Esophagus (tissue), 2 donors: ENCODE measurements at regions not wholly inside any gene's neighbourhood (a gene's known extent, or its start where the extent isn't known, plus 50 kb on each side); places are given as distances from the start of the nearest gene placed in this dataset.
"Not testable (repeated sequence)": the region's sequence is repeated elsewhere in the genome, so short reads cannot be mapped to it uniquely, and the experiment has no call there.

Experiments used
- H3K27ac ChIP-seq, 2 donors: one replicate each; pipeline ENCODE4 v1.5.1; 2013; ENCODE audit warnings: low read depth in 2 of 2, mild to moderate bottlenecking in 2 of 2, inconsistent platforms in 1 of 2, low read length in 1 of 2, moderate library complexity in 1 of 2
- H3K27me3 ChIP-seq, 2 donors: one replicate each; pipeline ENCODE4 v1.6.1; 2013; ENCODE audit warnings: low read length in 2 of 2, control low read depth in 1 of 2, mild to moderate bottlenecking in 1 of 2; ENCODE audit not compliant: insufficient read depth in 2 of 2, control insufficient read depth in 1 of 2
- H3K36me3 ChIP-seq, 2 donors: one replicate each; pipeline ENCODE4 v1.6.1; 2013; ENCODE audit warnings: low read length in 1 of 2; ENCODE audit not compliant: control insufficient read depth in 2 of 2, insufficient read depth in 2 of 2
- H3K4me1 ChIP-seq, 2 donors: one replicate each; pipeline ENCODE4 v1.6.1; 2013; ENCODE audit warnings: low read length in 1 of 2; ENCODE audit not compliant: control insufficient read depth in 2 of 2, insufficient read depth in 2 of 2
- H3K4me3 ChIP-seq, 2 donors: one replicate each; pipeline ENCODE4 v1.5.1; 2013; ENCODE audit warnings: low read length in 2 of 2, mild to moderate bottlenecking in 2 of 2, low read depth in 1 of 2, moderate library complexity in 1 of 2
- H3K9me3 ChIP-seq, 2 donors: one replicate each; pipeline ENCODE4 v1.6.1; 2013; ENCODE audit warnings: mild to moderate bottlenecking in 2 of 2, low read depth in 1 of 2, low read length in 1 of 2, moderate library complexity in 1 of 2; ENCODE audit not compliant: control insufficient read depth in 2 of 2, insufficient read depth in 1 of 2
- WGBS, 2 donors: extraction: QIAGEN DNeasy Blood & Tissue Kit; methylation state at CpG; one replicate each; pipeline ENCODE4 v1.1.7; 2013; 5-methylcytosine and 5-hydroxymethylcytosine counted together
- donor health status: healthy with polysubstance abuse.
- donor health status: Bipolar disorder and iron deficiency.

GRCh38 chr14:53847881-53848280, 108.7 kb downstream of the BMP4 start:
- Histone ChIP-seq H3K9me3 (peaks cover 0 to 2% of the 10 kb centered on the region in 2 donors), H3K4me1 (no peaks in the 10 kb centered on the region), H3K27me3 (no peaks in the 10 kb centered on the region), H3K4me3 (no peak overlapping the region), H3K36me3 (no peaks in the 10 kb centered on the region), H3K27ac (no peak overlapping the region)
- 78 to 85% methylated on average over 7 of the region's 7 CpGs for WGBS, 2 donors

- H3K4me1 ChIP-seq: no peaks in the 10 kb centered on the region
- peaks cover 0 to 2% of the 10 kb centered on the region in 2 donors for H3K9me3 ChIP-seq
- 73 to 80% methylated on average over 1 of the region's 1 CpG for WGBS, 2 donors
- H3K36me3 ChIP-seq: no peaks in the 10 kb centered on the region
- H3K27ac ChIP-seq: no peak overlapping the region
- H3K4me3 ChIP-seq: no peak overlapping the region
- no peaks in the 10 kb centered on the region for H3K27me3 ChIP-seq
These were observed 109.6 kb downstream of the BMP4 start for GRCh38 chr14:53847057-53847456.

GRCh38 chr14:53845813-53846693, 110.6 kb downstream of the BMP4 start:
- H3K36me3 ChIP-seq: no peaks in the 10 kb centered on the region
- H3K27me3 ChIP-seq: no peaks in the 10 kb centered on the region
- H3K4me3 ChIP-seq: no peak overlapping the region
- WGBS, 2 donors: 74% methylated on average over 8 of the region's 8 CpGs
- H3K27ac ChIP-seq: no peak overlapping the region
- peaks cover 0 to 2% of the 10 kb centered on the region in 2 donors for H3K9me3 ChIP-seq
- H3K4me1 ChIP-seq: no peaks in the 10 kb centered on the region

GRCh38 chr14:53842938-53843337, 113.7 kb downstream of the BMP4 start:
- no peaks in the 10 kb centered on the region for H3K36me3 ChIP-seq
- no peaks in the 10 kb centered on the region for H3K27me3 ChIP-seq
- no peak overlapping the region for H3K4me3 ChIP-seq
- 49 to 62% methylated on average over 4 of the region's 4 CpGs for WGBS, 2 donors
- no peak overlapping the region for H3K27ac ChIP-seq
- H3K9me3 ChIP-seq: no peaks in the 10 kb centered on the region
- H3K4me1 ChIP-seq: no peaks in the 10 kb centered on the region

- no peaks in the 10 kb centered on the region for H3K4me1 ChIP-seq
- 71 to 84% methylated on average over 3 of the region's 3 CpGs for WGBS, 2 donors
- H3K27ac ChIP-seq: no peak overlapping the region
These were observed 115.2 kb downstream of the BMP4 start for GRCh38 chr14:53841109-53842099.

GRCh38 chr14:53840444-53840843, 116.2 kb downstream of the BMP4 start:
- Histone ChIP-seq H3K9me3 (no peaks in the 10 kb centered on the region), H3K4me1 (no peaks in the 10 kb centered on the region), H3K27ac (no peak overlapping the region), H3K4me3 (no peak overlapping the region), H3K27me3 (no peaks in the 10 kb centered on the region), H3K36me3 (no peaks in the 10 kb centered on the region)
- 59 to 64% methylated on average over 2 of the region's 2 CpGs for WGBS, 2 donors

More at GRCh38 chr14:53841109-53842099, 115.2 kb downstream of the BMP4 start:
- Histone ChIP-seq H3K9me3 (no peaks in the 10 kb centered on the region), H3K36me3 (no peaks in the 10 kb centered on the region), H3K4me3 (no peak overlapping the region), H3K27me3 (no peaks in the 10 kb centered on the region)

- Histone ChIP-seq H3K27ac (no peak overlapping the region), H3K4me1 (no peaks in the 10 kb centered on the region), H3K36me3 (no peaks in the 10 kb centered on the region), H3K27me3 (no peaks in the 10 kb centered on the region), H3K4me3 (no peak overlapping the region), H3K9me3 (no peaks in the 10 kb centered on the region)
- WGBS, 2 donors: 72 to 80% methylated on average over 4 of the region's 4 CpGs
These were observed 118.3 kb downstream of the BMP4 start for GRCh38 chr14:53838374-53838773.

GRCh38 chr14:53837656-53838055, 119.0 kb downstream of the BMP4 start:
- H3K27ac ChIP-seq, H3K36me3 ChIP-seq, H3K27me3 ChIP-seq, H3K4me1 ChIP-seq, H3K9me3 ChIP-seq, H3K4me3 ChIP-seq: not testable (repeated sequence)
- 78 to 81% methylated on average over 2 of the region's 2 CpGs for WGBS, 2 donors

GRCh38 chr14:53836551-53836950, 120.1 kb downstream of the BMP4 start:
- 89 to 93% methylated on average over 2 of the region's 2 CpGs for WGBS, 2 donors
- Histone ChIP-seq H3K36me3 (no peaks in the 10 kb centered on the region), H3K27ac (no peak overlapping the region), H3K9me3 (no peaks in the 10 kb centered on the region), H3K4me3 (no peak overlapping the region), H3K4me1 (no peaks in the 10 kb centered on the region), H3K27me3 (no peaks in the 10 kb centered on the region)
